ENCODE measurements at regions not wholly inside any gene's neighbourhood (a gene's known extent, or its start where the extent isn't known, plus 50 kb on each side); places are given as distances from the start of the nearest gene placed in this dataset.

GRCh38 chr5:110018509-110018908 lies 328.8 kb downstream of the MAN2A1 start (continued):
- TF ChIP-seq, protein P1, sequence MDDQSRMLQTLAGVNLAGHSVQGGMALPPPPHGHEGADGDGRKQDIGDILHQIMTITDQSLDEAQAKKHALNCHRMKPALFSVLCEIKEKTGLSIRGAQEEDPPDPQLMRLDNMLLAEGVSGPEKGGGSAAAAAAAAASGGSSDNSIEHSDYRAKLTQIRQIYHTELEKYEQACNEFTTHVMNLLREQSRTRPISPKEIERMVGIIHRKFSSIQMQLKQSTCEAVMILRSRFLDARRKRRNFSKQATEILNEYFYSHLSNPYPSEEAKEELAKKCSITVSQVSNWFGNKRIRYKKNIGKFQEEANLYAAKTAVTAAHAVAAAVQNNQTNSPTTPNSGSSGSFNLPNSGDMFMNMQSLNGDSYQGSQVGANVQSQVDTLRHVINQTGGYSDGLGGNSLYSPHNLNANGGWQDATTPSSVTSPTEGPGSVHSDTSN (IDR thresholded peaks at IDR 0.05; ENCODE audit: insufficient replicate concordance, low read depth, low read length): no peak
- TF ChIP-seq ZNF274 (IDR thresholded peaks at IDR 0.05; ENCODE audit: insufficient read depth, insufficient read length): no peak
- TF ChIP-seq NBN (IDR thresholded peaks at IDR 0.05): no peak
- TF ChIP-seq SIX5 (IDR thresholded peaks at IDR 0.05; ENCODE audit: low read depth, low read length, severe bottlenecking): no peak
- TF ChIP-seq SP1 (IDR thresholded peaks at IDR 0.05; ENCODE audit: low read depth, low read length): no peak
- no peak for TF ChIP-seq PKNOX1 (IDR thresholded peaks at IDR 0.05)

DNA sequence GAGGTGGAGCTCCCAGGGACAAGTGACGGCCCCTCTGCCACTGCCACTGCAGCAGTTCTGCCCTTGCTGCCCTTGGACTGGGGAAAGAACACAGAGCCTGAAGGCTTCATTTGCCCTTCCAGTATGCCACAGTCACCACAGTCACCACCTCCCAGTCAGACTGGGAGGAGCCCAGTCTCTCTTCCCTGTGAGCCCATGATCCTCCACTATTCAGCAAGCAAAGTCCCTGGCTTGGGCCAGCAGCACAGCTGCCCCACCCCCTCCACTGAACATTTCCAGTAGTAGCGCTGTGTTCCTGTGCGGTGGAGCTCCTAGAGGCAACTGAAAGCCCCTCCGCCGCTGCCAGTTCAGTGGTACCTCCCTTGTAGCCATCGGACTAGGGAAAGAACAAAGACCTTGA lies 329.4 kb downstream of the MAN2A1 start:
- ChIA-PET POLR2A (no interaction called here), SMC1A (ENCODE audit: uncharacterized antibody, unreplicated experiment) (no interaction called here), CTCF (no interaction called here)
- TF ChIP-seq, protein P2, sequence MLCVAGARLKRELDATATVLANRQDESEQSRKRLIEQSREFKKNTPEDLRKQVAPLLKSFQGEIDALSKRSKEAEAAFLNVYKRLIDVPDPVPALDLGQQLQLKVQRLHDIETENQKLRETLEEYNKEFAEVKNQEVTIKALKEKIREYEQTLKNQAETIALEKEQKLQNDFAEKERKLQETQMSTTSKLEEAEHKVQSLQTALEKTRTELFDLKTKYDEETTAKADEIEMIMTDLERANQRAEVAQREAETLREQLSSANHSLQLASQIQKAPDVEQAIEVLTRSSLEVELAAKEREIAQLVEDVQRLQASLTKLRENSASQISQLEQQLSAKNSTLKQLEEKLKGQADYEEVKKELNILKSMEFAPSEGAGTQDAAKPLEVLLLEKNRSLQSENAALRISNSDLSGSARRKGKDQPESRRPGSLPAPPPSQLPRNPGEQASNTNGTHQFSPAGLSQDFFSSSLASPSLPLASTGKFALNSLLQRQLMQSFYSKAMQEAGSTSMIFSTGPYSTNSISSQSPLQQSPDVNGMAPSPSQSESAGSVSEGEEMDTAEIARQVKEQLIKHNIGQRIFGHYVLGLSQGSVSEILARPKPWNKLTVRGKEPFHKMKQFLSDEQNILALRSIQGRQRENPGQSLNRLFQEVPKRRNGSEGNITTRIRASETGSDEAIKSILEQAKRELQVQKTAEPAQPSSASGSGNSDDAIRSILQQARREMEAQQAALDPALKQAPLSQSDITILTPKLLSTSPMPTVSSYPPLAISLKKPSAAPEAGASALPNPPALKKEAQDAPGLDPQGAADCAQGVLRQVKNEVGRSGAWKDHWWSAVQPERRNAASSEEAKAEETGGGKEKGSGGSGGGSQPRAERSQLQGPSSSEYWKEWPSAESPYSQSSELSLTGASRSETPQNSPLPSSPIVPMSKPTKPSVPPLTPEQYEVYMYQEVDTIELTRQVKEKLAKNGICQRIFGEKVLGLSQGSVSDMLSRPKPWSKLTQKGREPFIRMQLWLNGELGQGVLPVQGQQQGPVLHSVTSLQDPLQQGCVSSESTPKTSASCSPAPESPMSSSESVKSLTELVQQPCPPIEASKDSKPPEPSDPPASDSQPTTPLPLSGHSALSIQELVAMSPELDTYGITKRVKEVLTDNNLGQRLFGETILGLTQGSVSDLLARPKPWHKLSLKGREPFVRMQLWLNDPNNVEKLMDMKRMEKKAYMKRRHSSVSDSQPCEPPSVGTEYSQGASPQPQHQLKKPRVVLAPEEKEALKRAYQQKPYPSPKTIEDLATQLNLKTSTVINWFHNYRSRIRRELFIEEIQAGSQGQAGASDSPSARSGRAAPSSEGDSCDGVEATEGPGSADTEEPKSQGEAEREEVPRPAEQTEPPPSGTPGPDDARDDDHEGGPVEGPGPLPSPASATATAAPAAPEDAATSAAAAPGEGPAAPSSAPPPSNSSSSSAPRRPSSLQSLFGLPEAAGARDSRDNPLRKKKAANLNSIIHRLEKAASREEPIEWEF (IDR thresholded peaks at IDR 0.05; ENCODE audit: insufficient replicate concordance, low read depth, low read length): no peak
- TF ChIP-seq EZH2 (IDR thresholded peaks at IDR 0.05; ENCODE audit: borderline replicate concordance, control insufficient read depth, low read depth, low read length) (no peak), HCFC1 (IDR thresholded peaks at IDR 0.05; ENCODE audit: low read length) (no peak), GABPA (IDR thresholded peaks at IDR 0.05; ENCODE audit: low read depth) (no peak), BHLHE40 (IDR thresholded peaks at IDR 0.05; ENCODE audit: borderline replicate concordance in 1 of 2, low read depth in 2 of 2, low read length in 1 of 2) (no peak), SMC3 (IDR thresholded peaks at IDR 0.05; ENCODE audit: borderline replicate concordance, low read length) (no peak)

More for the DNA sequence above, 329.4 kb downstream of the MAN2A1 start:
- H3K4me3 ChIP-seq: no peak overlapping the region
- 61% methylated on average over 6 of the region's 6 CpGs for WGBS (ENCODE audit: insufficient coverage, insufficient replicate concordance, low lambda C conversion rate, missing lambda C conversion rate)
- intact Hi-C loops (cut with micrococcal nuclease; ENCODE audit: unreplicated experiment) (no loop called here), in situ Hi-C loops (cut with MboI) (no loop called here)
- DNase-seq (ENCODE audit: low read depth, low spot score) (no peak), FAIRE-seq (no peak), ATAC-seq (no peak)
- no TSS peak for BruUV-seq (replicated peaks)
- H3K4me1 ChIP-seq (ENCODE audit: control insufficient read depth, insufficient read depth, low read length): no peaks in the 10 kb centered on the region
- no peak overlapping the region for H2AFZ ChIP-seq (ENCODE audit: control insufficient read depth, low read depth, low read length)
- no peak overlapping the region for H3K27ac ChIP-seq (ENCODE audit: control insufficient read depth, insufficient read depth)
- no peaks in the 10 kb centered on the region for H3K9me3 ChIP-seq (replicated peaks; ENCODE audit: control insufficient read depth, insufficient read depth, low read length)
- H3K27me3 ChIP-seq (replicated peaks in 1 of 2; ENCODE audit: control insufficient read depth in 2 of 2, insufficient read depth in 2 of 2, low read length in 1 of 2): no peaks in the 10 kb centered on the region
- no peak overlapping the region for H3K9ac ChIP-seq (ENCODE audit: control insufficient read depth, insufficient read depth, low read length)
- no peaks in the 10 kb centered on the region for H3K36me3 ChIP-seq (ENCODE audit: control insufficient read depth in 2 of 2, insufficient read depth in 2 of 2, low read length in 1 of 2)
- RAD21 ChIA-PET (ENCODE audit: unreplicated experiment): no interaction called here
- no peaks in the 10 kb centered on the region for H4K20me1 ChIP-seq (ENCODE audit: control insufficient read depth, insufficient read depth)
- H3K79me2 ChIP-seq (ENCODE audit: control insufficient read depth, insufficient read depth, low read length): no peaks in the 10 kb centered on the region
- no peak overlapping the region for H3K4me2 ChIP-seq (ENCODE audit: control insufficient read depth, insufficient read depth)

Data from GM12878 (cell line).